A549 (cell line): ENCODE measurements at regions not wholly inside any gene's neighbourhood (a gene's known extent, or its start where the extent isn't known, plus 50 kb on each side); places are given as distances from the start of the nearest gene placed in this dataset.

Experiments
- CBX8 ChIP-seq: fragments of 200-600 bp; sonication (generic); IDR thresholded peaks from 2 replicates; pipeline ENCODE4 v1.6.1; 2016
- JUN ChIP-seq, 2 experiments: fragments of >200 bp; sonication (Bioruptor Twin); formaldehyde crosslinking; IDR thresholded peaks; 2 replicates in 1 of 2; 3 replicates in 1 of 2; pipeline ENCODE4 v1.6.1; 2016 to 2017
- KDM5A ChIP-seq: fragments of 200-600 bp; sonication (generic); IDR thresholded peaks from 2 replicates; pipeline ENCODE4 v1.6.1; 2016; ENCODE audit warnings: antibody characterized with exemption, mild to moderate bottlenecking
- POLR2A ChIP-seq: IDR thresholded peaks from 2 replicates; pipeline ENCODE4 v1.6.1; 2012; ENCODE audit warnings: mild to moderate bottlenecking, low read length
- RCOR1 ChIP-seq: fragments of 150-350 bp; IDR thresholded peaks from 2 replicates; pipeline ENCODE4 v1.6.1; 2014; ENCODE audit warnings: antibody characterized with exemption, low read length, low read depth
- SREBF2 ChIP-seq: fragments of 450-650 bp; IDR thresholded peaks from 2 replicates; pipeline ENCODE4 v1.6.1; 2014; ENCODE audit warnings: mild to moderate bottlenecking, moderate library complexity
- TF ChIP-seq, protein P1 (sequence below): fragments of >200 bp; sonication (Bioruptor Twin); formaldehyde crosslinking; IDR thresholded peaks from 3 replicates; pipeline ENCODE4 v1.5.1; 2016
- TF ChIP-seq, protein P2 (sequence below): IDR thresholded peaks from 2 replicates; pipeline ENCODE4 v1.6.1; 2012
- TF ChIP-seq, protein P3 (sequence below): fragments of 250-450 bp; sonication (Bioruptor Pico); IDR thresholded peaks from 2 replicates; pipeline ENCODE4 v1.5.0; 2021; ENCODE audit warnings: mild to moderate bottlenecking, moderate library complexity, borderline replicate concordance

DNA sequence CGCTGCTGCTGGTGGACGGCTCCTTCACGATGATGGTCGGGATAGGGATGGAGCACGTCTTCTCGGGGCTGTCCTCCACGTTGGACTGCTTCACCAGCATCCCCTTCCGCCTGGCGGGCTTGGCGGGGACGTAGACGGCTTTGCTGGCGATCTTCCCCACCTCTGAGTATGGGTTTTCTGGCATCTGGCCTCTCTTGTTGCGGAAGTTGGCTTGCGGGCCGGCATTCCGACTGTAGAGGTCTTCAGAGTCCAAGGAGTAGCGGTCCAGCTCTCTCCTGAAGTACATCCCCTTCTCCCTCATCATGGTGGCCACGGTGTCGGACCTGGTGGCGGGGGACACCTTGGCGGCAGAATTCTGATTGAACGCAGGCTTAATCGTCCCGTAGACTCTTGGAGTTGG, 88.8 kb downstream of the CTTN start:
- TF ChIP-seq RCOR1 = no peak
- no peak for TF ChIP-seq JUN (IDR thresholded peaks at IDR 0.05)
- TF ChIP-seq, protein P1, sequence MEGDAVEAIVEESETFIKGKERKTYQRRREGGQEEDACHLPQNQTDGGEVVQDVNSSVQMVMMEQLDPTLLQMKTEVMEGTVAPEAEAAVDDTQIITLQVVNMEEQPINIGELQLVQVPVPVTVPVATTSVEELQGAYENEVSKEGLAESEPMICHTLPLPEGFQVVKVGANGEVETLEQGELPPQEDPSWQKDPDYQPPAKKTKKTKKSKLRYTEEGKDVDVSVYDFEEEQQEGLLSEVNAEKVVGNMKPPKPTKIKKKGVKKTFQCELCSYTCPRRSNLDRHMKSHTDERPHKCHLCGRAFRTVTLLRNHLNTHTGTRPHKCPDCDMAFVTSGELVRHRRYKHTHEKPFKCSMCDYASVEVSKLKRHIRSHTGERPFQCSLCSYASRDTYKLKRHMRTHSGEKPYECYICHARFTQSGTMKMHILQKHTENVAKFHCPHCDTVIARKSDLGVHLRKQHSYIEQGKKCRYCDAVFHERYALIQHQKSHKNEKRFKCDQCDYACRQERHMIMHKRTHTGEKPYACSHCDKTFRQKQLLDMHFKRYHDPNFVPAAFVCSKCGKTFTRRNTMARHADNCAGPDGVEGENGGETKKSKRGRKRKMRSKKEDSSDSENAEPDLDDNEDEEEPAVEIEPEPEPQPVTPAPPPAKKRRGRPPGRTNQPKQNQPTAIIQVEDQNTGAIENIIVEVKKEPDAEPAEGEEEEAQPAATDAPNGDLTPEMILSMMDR = no peak
- TF ChIP-seq CBX8 = no peak
- TF ChIP-seq KDM5A = no peak
- no peak for TF ChIP-seq POLR2A
- TF ChIP-seq, protein P2, sequence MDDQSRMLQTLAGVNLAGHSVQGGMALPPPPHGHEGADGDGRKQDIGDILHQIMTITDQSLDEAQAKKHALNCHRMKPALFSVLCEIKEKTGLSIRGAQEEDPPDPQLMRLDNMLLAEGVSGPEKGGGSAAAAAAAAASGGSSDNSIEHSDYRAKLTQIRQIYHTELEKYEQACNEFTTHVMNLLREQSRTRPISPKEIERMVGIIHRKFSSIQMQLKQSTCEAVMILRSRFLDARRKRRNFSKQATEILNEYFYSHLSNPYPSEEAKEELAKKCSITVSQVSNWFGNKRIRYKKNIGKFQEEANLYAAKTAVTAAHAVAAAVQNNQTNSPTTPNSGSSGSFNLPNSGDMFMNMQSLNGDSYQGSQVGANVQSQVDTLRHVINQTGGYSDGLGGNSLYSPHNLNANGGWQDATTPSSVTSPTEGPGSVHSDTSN = no peak
- TF ChIP-seq SREBF2 = no peak
- TF ChIP-seq, protein P3, sequence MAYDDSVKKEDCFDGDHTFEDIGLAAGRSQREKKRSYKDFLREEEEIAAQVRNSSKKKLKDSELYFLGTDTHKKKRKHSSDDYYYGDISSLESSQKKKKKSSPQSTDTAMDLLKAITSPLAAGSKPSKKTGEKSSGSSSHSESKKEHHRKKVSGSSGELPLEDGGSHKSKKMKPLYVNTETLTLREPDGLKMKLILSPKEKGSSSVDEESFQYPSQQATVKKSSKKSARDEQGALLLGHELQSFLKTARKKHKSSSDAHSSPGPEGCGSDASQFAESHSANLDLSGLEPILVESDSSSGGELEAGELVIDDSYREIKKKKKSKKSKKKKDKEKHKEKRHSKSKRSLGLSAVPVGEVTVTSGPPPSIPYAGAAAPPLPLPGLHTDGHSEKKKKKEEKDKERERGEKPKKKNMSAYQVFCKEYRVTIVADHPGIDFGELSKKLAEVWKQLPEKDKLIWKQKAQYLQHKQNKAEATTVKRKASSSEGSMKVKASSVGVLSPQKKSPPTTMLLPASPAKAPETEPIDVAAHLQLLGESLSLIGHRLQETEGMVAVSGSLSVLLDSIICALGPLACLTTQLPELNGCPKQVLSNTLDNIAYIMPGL (CRISPR knock-in tag) = no peak
